ENCODE measurements at regions not wholly inside any gene's neighbourhood (a gene's known extent, or its start where the extent isn't known, plus 50 kb on each side); places are given as distances from the start of the nearest gene placed in this dataset.
"Not testable (repeated sequence)": the region's sequence is repeated elsewhere in the genome, so short reads cannot be mapped to it uniquely, and the experiment has no call there.

- no peak for DNase-seq
These were observed 296.6 kb upstream of the NDN start for GRCh38 chr15:23983500-23984259.

GRCh38 chr15:23994273-23994672 lies 307.2 kb upstream of the NDN start:
- no peak for DNase-seq

- DNase-seq = no peak
These were observed 311.0 kb upstream of the NDN start for GRCh38 chr15:23998056-23998455.

GRCh38 chr15:24008476-24008875 lies 321.4 kb upstream of the NDN start:
- no peak for DNase-seq

- no peak for DNase-seq
These were observed 330.4 kb upstream of the NDN start for GRCh38 chr15:24017470-24017869.

- DNase-seq = no peak
These were observed 352.6 kb upstream of the NDN start for GRCh38 chr15:24039683-24040082.

GRCh38 chr15:24054547-24055245 lies 367.6 kb upstream of the NDN start:
- DNase-seq = no peak

GRCh38 chr15:24067733-24068501 lies 380.8 kb upstream of the NDN start:
- DNase-seq = no peak

GRCh38 chr15:24075420-24076089 lies 388.4 kb upstream of the NDN start:
- no peak for DNase-seq

GRCh38 chr15:24076090-24076784 lies 389.1 kb upstream of the NDN start:
- DNase-seq = no peak

GRCh38 chr15:24078310-24079029 lies 391.4 kb upstream of the NDN start:
- DNase-seq = no peak

GRCh38 chr15:24088941-24089340 lies 401.8 kb upstream of the NDN start:
- not testable (repeated sequence) for DNase-seq

GRCh38 chr15:24101503-24101902 lies 414.4 kb upstream of the NDN start:
- not testable (repeated sequence) for DNase-seq

GRCh38 chr15:24107524-24107923 lies 420.4 kb upstream of the NDN start:
- DNase-seq = not testable (repeated sequence)

GRCh38 chr15:24107948-24108347 lies 420.8 kb upstream of the NDN start:
- not testable (repeated sequence) for DNase-seq

GRCh38 chr15:24108349-24108748 lies 421.2 kb upstream of the NDN start:
- DNase-seq = not testable (repeated sequence)

- not testable (repeated sequence) for DNase-seq
These were observed 452.5 kb upstream of the NDN start for GRCh38 chr15:24139622-24140021.

- not testable (repeated sequence) for DNase-seq
These were observed 458.0 kb upstream of the NDN start for GRCh38 chr15:24145070-24145469.

GRCh38 chr15:24146251-24146650 lies 459.1 kb upstream of the NDN start:
- DNase-seq = no peak

GRCh38 chr15:24150542-24150941 lies 463.4 kb upstream of the NDN start:
- DNase-seq = no peak

- not testable (repeated sequence) for DNase-seq
These were observed 471.2 kb upstream of the NDN start for GRCh38 chr15:24158306-24158705.

- DNase-seq = not testable (repeated sequence)
These were observed 478.4 kb upstream of the NDN start for GRCh38 chr15:24165512-24165911.

All from activated CD4-positive, alpha-beta T cell treated with anti-CD3 and anti-CD28 coated beads for 48 hours (primary cell).